Nephron progenitor cell (in vitro differentiated cells): ENCODE measurements at regions not wholly inside any gene's neighbourhood (a gene's known extent, or its start where the extent isn't known, plus 50 kb on each side); places are given as distances from the start of the nearest gene placed in this dataset.
A peak's percentile ranks its signal among the peaks of the same experiment; 100 is the strongest.

Experiments
- DNase-seq: peaks from one replicate; pipeline ENCODE4 v3.0.0; 2021
- H3K27ac Mint-ChIP-seq: 2 replicates; pipeline ENCODE4 v1.8.0; 2021; ENCODE audit warnings: mild to moderate bottlenecking, moderate library complexity, mixed read lengths
- H3K27me3 Mint-ChIP-seq: 2 replicates; pipeline ENCODE4 v1.8.0; 2021; ENCODE audit warnings: mild to moderate bottlenecking, low read depth, mixed read lengths; ENCODE audit not compliant: poor library complexity
- H3K36me3 Mint-ChIP-seq: 2 replicates; pipeline ENCODE4 v1.8.0; 2021; ENCODE audit warnings: low read depth, mixed read lengths
- H3K4me1 Mint-ChIP-seq: 2 replicates; pipeline ENCODE4 v1.8.0; 2021; ENCODE audit warnings: mixed read lengths
- H3K4me3 Mint-ChIP-seq: 2 replicates; pipeline ENCODE4 v1.8.0; 2021; ENCODE audit warnings: mild to moderate bottlenecking, moderate library complexity, mixed read lengths
- H3K9me3 Mint-ChIP-seq: 2 replicates; pipeline ENCODE4 v1.8.0; 2021; ENCODE audit warnings: mild to moderate bottlenecking, moderate library complexity, mixed read lengths
- CTCF ChIP-seq: fragments of 200-600 bp; sonication (generic); IDR thresholded peaks from 2 replicates; pipeline ENCODE4 v1.5.0; 2021; ENCODE audit warnings: antibody characterized with exemption

GRCh38 chr13:58823701-58824100, 1192.2 kb downstream of the PCDH17 start:
- peaks cover 7% of the 10 kb centered on the region for H3K36me3 Mint-ChIP-seq
- H3K4me1 Mint-ChIP-seq: no peaks in the 10 kb centered on the region
- H3K27ac Mint-ChIP-seq: no peak overlapping the region
- no peak for DNase-seq
- TF ChIP-seq CTCF: no peak
- no peaks in the 10 kb centered on the region for H3K27me3 Mint-ChIP-seq
- peaks cover 10% of the 10 kb centered on the region for H3K9me3 Mint-ChIP-seq
- no peak overlapping the region for H3K4me3 Mint-ChIP-seq

GRCh38 chr13:58827904-58828303, 1196.4 kb downstream of the PCDH17 start:
- H3K4me3 Mint-ChIP-seq: no peak overlapping the region
- no peak for TF ChIP-seq CTCF
- H3K36me3 Mint-ChIP-seq: peaks cover 12% of the 10 kb centered on the region
- H3K9me3 Mint-ChIP-seq: peaks cover 28% of the 10 kb centered on the region
- H3K4me1 Mint-ChIP-seq: peaks cover 9% of the 10 kb centered on the region
- no peak for DNase-seq
- H3K27me3 Mint-ChIP-seq: no peaks in the 10 kb centered on the region
- no peak overlapping the region for H3K27ac Mint-ChIP-seq

GRCh38 chr13:58830841-58831240, 1199.3 kb downstream of the PCDH17 start:
- H3K27me3 Mint-ChIP-seq: no peaks in the 10 kb centered on the region
- H3K9me3 Mint-ChIP-seq: peaks cover 31% of the 10 kb centered on the region
- no peak for TF ChIP-seq CTCF
- peaks cover 9% of the 10 kb centered on the region for H3K4me1 Mint-ChIP-seq
- no peak overlapping the region for H3K4me3 Mint-ChIP-seq
- H3K27ac Mint-ChIP-seq: peak overlapping the region; percentile 46
- H3K36me3 Mint-ChIP-seq: peaks cover 14% of the 10 kb centered on the region
- no peak for DNase-seq

- no peak for DNase-seq
- no peak overlapping the region for H3K27ac Mint-ChIP-seq
- no peaks in the 10 kb centered on the region for H3K27me3 Mint-ChIP-seq
- no peak for TF ChIP-seq CTCF
- H3K36me3 Mint-ChIP-seq: peaks cover 6% of the 10 kb centered on the region
- peaks cover 11% of the 10 kb centered on the region for H3K9me3 Mint-ChIP-seq
- no peak overlapping the region for H3K4me3 Mint-ChIP-seq
- H3K4me1 Mint-ChIP-seq: no peaks in the 10 kb centered on the region
Measured at GRCh38 chr13:58838615-58839014, 1207.1 kb downstream of the PCDH17 start.

GRCh38 chr13:58843071-58843470, 1211.5 kb downstream of the PCDH17 start:
- H3K4me1 Mint-ChIP-seq: no peaks in the 10 kb centered on the region
- H3K27me3 Mint-ChIP-seq: no peaks in the 10 kb centered on the region
- DNase-seq: no peak
- peaks cover 17% of the 10 kb centered on the region for H3K36me3 Mint-ChIP-seq
- no peak overlapping the region for H3K4me3 Mint-ChIP-seq
- H3K9me3 Mint-ChIP-seq: peaks cover 37% of the 10 kb centered on the region
- TF ChIP-seq CTCF: no peak
- H3K27ac Mint-ChIP-seq: no peak overlapping the region

GRCh38 chr13:58843567-58843966, 1212.0 kb downstream of the PCDH17 start:
- H3K27me3 Mint-ChIP-seq: no peaks in the 10 kb centered on the region
- H3K9me3 Mint-ChIP-seq: peaks cover 37% of the 10 kb centered on the region
- peaks cover 17% of the 10 kb centered on the region for H3K36me3 Mint-ChIP-seq
- no peak for TF ChIP-seq CTCF
- no peak for DNase-seq
- H3K4me3 Mint-ChIP-seq: no peak overlapping the region
- no peak overlapping the region for H3K27ac Mint-ChIP-seq
- H3K4me1 Mint-ChIP-seq: no peaks in the 10 kb centered on the region
